HG03469 (cell line): ENCODE measurements at regions not wholly inside any gene's neighbourhood (a gene's known extent, or its start where the extent isn't known, plus 50 kb on each side); places are given as distances from the start of the nearest gene placed in this dataset.

Source experiments
- ATAC-seq: cut with Tn5 transposase; IDR thresholded peaks from one replicate; pipeline ENCODE4 v1.9.1; 2021; ENCODE audit warnings: mild to moderate bottlenecking, moderate library complexity, moderate number of reproducible peaks; ENCODE audit not compliant: unreplicated experiment

GRCh38 chr5:133777951-133778350, 165.6 kb upstream of the FSTL4 start:
- ATAC-seq = no peak

- no peak for ATAC-seq
Observed at GRCh38 chr5:133775584-133776304, 163.4 kb upstream of the FSTL4 start.

GRCh38 chr5:133773247-133774202, 161.2 kb upstream of the FSTL4 start:
- no peak for ATAC-seq

GRCh38 chr5:133769842-133770241, 157.5 kb upstream of the FSTL4 start:
- no peak for ATAC-seq

GRCh38 chr5:133763744-133764143, 151.4 kb upstream of the FSTL4 start:
- no peak for ATAC-seq

GRCh38 chr5:133761632-133762031, 149.3 kb upstream of the FSTL4 start:
- ATAC-seq = no peak

GRCh38 chr5:133760532-133760931, 148.2 kb upstream of the FSTL4 start:
- no peak for ATAC-seq

GRCh38 chr5:133758641-133759040, 146.3 kb upstream of the FSTL4 start:
- ATAC-seq = no peak

- ATAC-seq = no peak
Observed at GRCh38 chr5:133757396-133757945, 145.1 kb upstream of the FSTL4 start.

- no peak for ATAC-seq
Observed at GRCh38 chr5:133756756-133757155, 144.4 kb upstream of the FSTL4 start.

GRCh38 chr5:133756036-133756435, 143.7 kb upstream of the FSTL4 start:
- ATAC-seq = no peak

- ATAC-seq = no peak
Observed at GRCh38 chr5:133754575-133755169, 142.3 kb upstream of the FSTL4 start.

GRCh38 chr5:133753856-133754255, 141.5 kb upstream of the FSTL4 start:
- no peak for ATAC-seq

GRCh38 chr5:133751846-133752245, 139.5 kb upstream of the FSTL4 start:
- ATAC-seq = no peak

GRCh38 chr5:133751421-133751820, 139.1 kb upstream of the FSTL4 start:
- no peak for ATAC-seq

- no peak for ATAC-seq
Observed at GRCh38 chr5:133750856-133751255, 138.5 kb upstream of the FSTL4 start.

GRCh38 chr5:133750356-133750755, 138.0 kb upstream of the FSTL4 start:
- ATAC-seq = no peak

- ATAC-seq = no peak
Observed at GRCh38 chr5:133749331-133749985, 137.1 kb upstream of the FSTL4 start.

- no peak for ATAC-seq
Observed at GRCh38 chr5:133746834-133747233, 134.5 kb upstream of the FSTL4 start.

- no peak for ATAC-seq
Observed at GRCh38 chr5:133744960-133745308, 132.6 kb upstream of the FSTL4 start.
